ENCODE measurements at regions not wholly inside any gene's neighbourhood (a gene's known extent, or its start where the extent isn't known, plus 50 kb on each side); places are given as distances from the start of the nearest gene placed in this dataset.

DNA sequence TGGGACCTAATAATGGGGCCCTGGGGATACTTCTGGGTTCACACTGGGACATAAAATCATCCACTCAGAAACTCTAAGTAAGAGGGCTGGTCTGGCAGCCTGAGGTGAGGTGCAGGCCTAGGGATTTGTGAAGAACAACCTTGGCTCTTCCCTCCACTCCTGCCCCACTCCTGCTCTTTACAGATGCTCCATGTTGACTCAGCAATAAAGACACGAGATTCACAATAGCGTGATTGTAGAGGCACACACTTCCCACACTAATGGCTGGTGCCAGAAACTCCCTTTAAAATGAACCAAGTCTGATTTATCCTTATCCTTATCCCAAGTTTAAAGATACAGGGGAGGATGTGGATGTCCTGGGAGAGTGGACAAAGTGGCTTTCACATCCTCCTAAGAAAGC lies 228.2 kb downstream of the ACTR3 start:
- no peak overlapping the region for H4K91ac ChIP-seq (ENCODE audit: low read depth, low read length)
- H2BK5ac ChIP-seq (ENCODE audit: low read depth, low read length, poor library complexity) = no peak overlapping the region
- H3K23ac ChIP-seq (ENCODE audit: low read length) = no peak overlapping the region
- no peaks in the 10 kb centered on the region for H3K79me1 ChIP-seq (ENCODE audit: low read length)
- no peak overlapping the region for H2BK12ac ChIP-seq (ENCODE audit: low read length)
- H3K14ac ChIP-seq (ENCODE audit: low read length) = no peak overlapping the region
- no peak overlapping the region for H3K9ac ChIP-seq (ENCODE audit: low read length)
- no peaks in the 10 kb centered on the region for H3K4me1 ChIP-seq (ENCODE audit: control insufficient read depth in 1 of 2, insufficient read depth in 2 of 2, low read length in 2 of 2)
- no peak overlapping the region for H3K27ac ChIP-seq (ENCODE audit: low read depth, low read length)
- no peaks in the 10 kb centered on the region for H3K36me3 ChIP-seq (ENCODE audit: control insufficient read depth in 1 of 2, insufficient read depth in 2 of 2, low read length in 2 of 2)
- H3K4me2 ChIP-seq (ENCODE audit: low read length) = no peak overlapping the region
- no peak for DNase-seq
- no peaks in the 10 kb centered on the region for H3K79me2 ChIP-seq (ENCODE audit: control insufficient read depth, insufficient read depth, low read length, poor library complexity)
- H3K18ac ChIP-seq (ENCODE audit: low read length) = no peak overlapping the region
- no peak overlapping the region for H4K12ac ChIP-seq (ENCODE audit: low read depth, low read length)
- no peak overlapping the region for H2AFZ ChIP-seq (ENCODE audit: insufficient read depth, low read length, poor library complexity)
- no peak overlapping the region for H3K4ac ChIP-seq (ENCODE audit: low read depth, low read length)
- H3K27me3 ChIP-seq (ENCODE audit: insufficient read depth, low read length) = no peaks in the 10 kb centered on the region
- H2AK5ac ChIP-seq (ENCODE audit: low read length) = no peak overlapping the region
- no peak overlapping the region for H3K4me3 ChIP-seq (ENCODE audit: low read depth, low read length)
- no peaks in the 10 kb centered on the region for H3K9me3 ChIP-seq (ENCODE audit: insufficient read depth, low read depth, low read length)
- no peak overlapping the region for H4K8ac ChIP-seq (ENCODE audit: low read depth, low read length)
- H2BK120ac ChIP-seq (ENCODE audit: insufficient read depth, low read length, poor library complexity) = no peak overlapping the region
- WGBS (ENCODE audit: extremely low coverage, insufficient coverage, insufficient read length) = no CpG with 5 or more reads among the region's 2 CpGs

- Histone ChIP-seq H2AFZ (ENCODE audit: insufficient read depth, low read length, poor library complexity) (no peak overlapping the region), H3K79me2 (ENCODE audit: control insufficient read depth, insufficient read depth, low read length, poor library complexity) (no peaks in the 10 kb centered on the region), H3K14ac (ENCODE audit: low read length) (no peak overlapping the region), H3K4me3 (ENCODE audit: low read depth, low read length) (no peak overlapping the region), H2BK120ac (ENCODE audit: insufficient read depth, low read length, poor library complexity) (no peak overlapping the region), H4K8ac (ENCODE audit: low read depth, low read length) (no peak overlapping the region), H3K18ac (ENCODE audit: low read length) (no peak overlapping the region), H2AK5ac (ENCODE audit: low read length) (no peak overlapping the region), H4K12ac (ENCODE audit: low read depth, low read length) (no peak overlapping the region), H3K4me1 (ENCODE audit: control insufficient read depth in 1 of 2, insufficient read depth in 2 of 2, low read length in 2 of 2) (no peaks in the 10 kb centered on the region), H3K36me3 (ENCODE audit: control insufficient read depth in 1 of 2, insufficient read depth in 2 of 2, low read length in 2 of 2) (no peaks in the 10 kb centered on the region), H3K9ac (ENCODE audit: low read length) (no peak overlapping the region), H3K27ac (ENCODE audit: low read depth, low read length) (no peak overlapping the region), H4K91ac (ENCODE audit: low read depth, low read length) (no peak overlapping the region), H2BK12ac (ENCODE audit: low read length) (no peak overlapping the region), H3K9me3 (ENCODE audit: insufficient read depth, low read depth, low read length) (no peaks in the 10 kb centered on the region), H3K4ac (ENCODE audit: low read depth, low read length) (no peak overlapping the region), H3K27me3 (ENCODE audit: insufficient read depth, low read length) (no peaks in the 10 kb centered on the region), H2BK5ac (ENCODE audit: low read depth, low read length, poor library complexity) (no peak overlapping the region), H3K23ac (ENCODE audit: low read length) (no peak overlapping the region), H3K4me2 (ENCODE audit: low read length) (no peak overlapping the region), H3K79me1 (ENCODE audit: low read length) (no peaks in the 10 kb centered on the region)
- WGBS (ENCODE audit: extremely low coverage, insufficient coverage, insufficient read length) = no CpG with 5 or more reads among the region's 7 CpGs
- DNase-seq = no peak
These were observed 230.0 kb downstream of the ACTR3 start for GRCh38 chr2:114119862-114120261.

DNA sequence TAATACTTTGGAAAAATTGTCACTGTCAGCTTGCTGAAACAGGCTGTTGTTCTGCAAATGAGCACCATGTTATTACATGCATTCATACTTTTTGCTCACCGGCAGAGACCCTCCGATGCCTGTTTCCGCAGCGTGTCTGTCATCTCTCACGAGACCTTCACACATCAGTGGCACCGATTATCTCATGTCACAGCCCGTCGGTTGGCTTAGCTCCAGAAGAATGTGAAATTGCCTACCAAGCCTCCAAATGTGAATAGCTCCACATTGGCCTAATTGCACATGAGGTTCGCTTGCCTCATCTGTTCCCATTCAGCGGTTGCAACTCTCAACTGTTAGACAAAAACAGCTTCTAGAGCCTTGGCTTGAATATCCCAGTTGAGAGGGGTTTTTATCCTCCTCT lies 233.0 kb downstream of the ACTR3 start:
- no CpG with 5 or more reads among the region's 10 CpGs for whole genome bisulfite sequencing (ENCODE audit: extremely low coverage, insufficient coverage, insufficient read length)
- no peak overlapping the region for H4K12ac ChIP-seq (ENCODE audit: low read depth, low read length)
- no peak overlapping the region for H2BK120ac ChIP-seq (ENCODE audit: insufficient read depth, low read length, poor library complexity)
- H3K23ac ChIP-seq (ENCODE audit: low read length) = no peak overlapping the region
- H3K36me3 ChIP-seq (ENCODE audit: control insufficient read depth in 1 of 2, insufficient read depth in 2 of 2, low read length in 2 of 2) = no peaks in the 10 kb centered on the region
- H3K79me2 ChIP-seq (ENCODE audit: control insufficient read depth, insufficient read depth, low read length, poor library complexity) = no peaks in the 10 kb centered on the region
- no peaks in the 10 kb centered on the region for H3K27me3 ChIP-seq (ENCODE audit: insufficient read depth, low read length)
- H2AK5ac ChIP-seq (ENCODE audit: low read length) = no peak overlapping the region
- no peak overlapping the region for H2BK5ac ChIP-seq (ENCODE audit: low read depth, low read length, poor library complexity)
- no peak overlapping the region for H3K9ac ChIP-seq (ENCODE audit: low read length)
- no peaks in the 10 kb centered on the region for H3K79me1 ChIP-seq (ENCODE audit: low read length)
- no peak for DNase-seq
- no peaks in the 10 kb centered on the region for H3K9me3 ChIP-seq (ENCODE audit: insufficient read depth, low read depth, low read length)
- no peak overlapping the region for H3K18ac ChIP-seq (ENCODE audit: low read length)
- H3K14ac ChIP-seq (ENCODE audit: low read length) = no peak overlapping the region
- no peak overlapping the region for H4K8ac ChIP-seq (ENCODE audit: low read depth, low read length)
- H4K91ac ChIP-seq (ENCODE audit: low read depth, low read length) = no peak overlapping the region
- H3K27ac ChIP-seq (ENCODE audit: low read depth, low read length) = no peak overlapping the region
- no peak overlapping the region for H3K4me2 ChIP-seq (ENCODE audit: low read length)
- H3K4ac ChIP-seq (ENCODE audit: low read depth, low read length) = no peak overlapping the region
- H3K4me1 ChIP-seq (ENCODE audit: control insufficient read depth in 1 of 2, insufficient read depth in 2 of 2, low read length in 2 of 2) = no peaks in the 10 kb centered on the region
- H2AFZ ChIP-seq (ENCODE audit: insufficient read depth, low read length, poor library complexity) = no peak overlapping the region
- no peak overlapping the region for H2BK12ac ChIP-seq (ENCODE audit: low read length)
- H3K4me3 ChIP-seq (ENCODE audit: low read depth, low read length) = no peak overlapping the region

DNA sequence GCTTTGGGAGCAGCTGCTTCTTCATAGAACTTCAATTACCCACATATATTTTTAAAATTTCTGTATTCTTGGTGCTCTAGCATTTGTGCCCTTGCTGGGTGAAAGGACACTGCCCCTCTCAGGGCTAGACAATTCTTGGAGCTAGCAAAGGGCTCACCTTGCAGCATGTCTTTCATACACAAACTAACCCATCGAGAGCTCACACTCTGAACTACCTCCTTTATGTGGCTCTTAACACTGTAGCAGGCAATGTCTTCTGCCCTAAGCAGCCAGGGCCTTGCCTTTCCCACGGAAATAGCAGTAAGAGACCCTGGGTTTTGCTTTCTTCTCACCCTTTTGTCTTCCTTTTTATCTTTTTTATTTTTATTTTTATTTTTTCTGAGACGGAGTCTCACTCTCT lies 234.0 kb downstream of the ACTR3 start:
- no peak overlapping the region for H2BK120ac ChIP-seq (ENCODE audit: insufficient read depth, low read length, poor library complexity)
- H3K14ac ChIP-seq (ENCODE audit: low read length) = no peak overlapping the region
- H2AK5ac ChIP-seq (ENCODE audit: low read length) = no peak overlapping the region
- no peak overlapping the region for H4K91ac ChIP-seq (ENCODE audit: low read depth, low read length)
- no peak overlapping the region for H4K8ac ChIP-seq (ENCODE audit: low read depth, low read length)
- no CpG with 5 or more reads among the region's 3 CpGs for WGBS (ENCODE audit: extremely low coverage, insufficient coverage, insufficient read length)
- no peak overlapping the region for H3K23ac ChIP-seq (ENCODE audit: low read length)
- no peak overlapping the region for H3K9ac ChIP-seq (ENCODE audit: low read length)
- H3K36me3 ChIP-seq (ENCODE audit: control insufficient read depth in 1 of 2, insufficient read depth in 2 of 2, low read length in 2 of 2) = no peaks in the 10 kb centered on the region
- H4K12ac ChIP-seq (ENCODE audit: low read depth, low read length) = no peak overlapping the region
- no peak overlapping the region for H3K27ac ChIP-seq (ENCODE audit: low read depth, low read length)
- no peak overlapping the region for H2BK5ac ChIP-seq (ENCODE audit: low read depth, low read length, poor library complexity)
- H3K9me3 ChIP-seq (ENCODE audit: insufficient read depth, low read depth, low read length) = no peaks in the 10 kb centered on the region
- no peak overlapping the region for H3K4me2 ChIP-seq (ENCODE audit: low read length)
- H2BK12ac ChIP-seq (ENCODE audit: low read length) = no peak overlapping the region
- H3K4me1 ChIP-seq (ENCODE audit: control insufficient read depth in 1 of 2, insufficient read depth in 2 of 2, low read length in 2 of 2) = no peaks in the 10 kb centered on the region
- no peaks in the 10 kb centered on the region for H3K79me1 ChIP-seq (ENCODE audit: low read length)
- no peak overlapping the region for H3K4ac ChIP-seq (ENCODE audit: low read depth, low read length)
- DNase-seq = no peak
- H3K18ac ChIP-seq (ENCODE audit: low read length) = no peak overlapping the region
- no peak overlapping the region for H3K4me3 ChIP-seq (ENCODE audit: low read depth, low read length)
- H3K27me3 ChIP-seq (ENCODE audit: insufficient read depth, low read length) = no peaks in the 10 kb centered on the region
- H2AFZ ChIP-seq (ENCODE audit: insufficient read depth, low read length, poor library complexity) = no peak overlapping the region
- H3K79me2 ChIP-seq (ENCODE audit: control insufficient read depth, insufficient read depth, low read length, poor library complexity) = no peaks in the 10 kb centered on the region

All from trophoblast cell (in vitro differentiated cells and primary cell).